HepG2 (cell line): ENCODE measurements at regions not wholly inside any gene's neighbourhood (a gene's known extent, or its start where the extent isn't known, plus 50 kb on each side); places are given as distances from the start of the nearest gene placed in this dataset.

Experiments
- ATF7 ChIP-seq, 2 experiments: fragments of 450-650 bp in 1 of 2; sonication (generic) in 1 of 2; formaldehyde crosslinking in 1 of 2; IDR thresholded peaks; 2 replicates each; pipeline versions ENCODE4 v1.4.0 to v1.6.1; 2016 to 2020; ENCODE audit warnings: antibody characterized with exemption in 1 of 2, mild to moderate bottlenecking in 1 of 2, missing genetic modification reagents in 1 of 2
- BRD4 ChIP-seq: sonication (generic); formaldehyde crosslinking; IDR thresholded peaks from 2 replicates; pipeline ENCODE4 v1.4.0; 2020; ENCODE audit warnings: missing genetic modification reagents
- CBX2 ChIP-seq, 2 experiments: fragments of 200-600 bp in 1 of 2; sonication (generic); formaldehyde crosslinking in 1 of 2; IDR thresholded peaks; 2 replicates each; pipeline versions ENCODE4 v1.7.0 to v1.8.1; 2018 to 2022; ENCODE audit warnings: low read depth in 2 of 2, low read length in 1 of 2, mild to moderate bottlenecking in 1 of 2, missing genetic modification reagents in 1 of 2
- FLYWCH1 ChIP-seq: sonication (generic); formaldehyde crosslinking; IDR thresholded peaks from 2 replicates; pipeline ENCODE4 v1.8.1; 2023; ENCODE audit warnings: mild to moderate bottlenecking, missing genetic modification reagents
- HNRNPL ChIP-seq: fragments of 200-400 bp; formaldehyde crosslinking; IDR thresholded peaks from 2 replicates; pipeline ENCODE4 v1.6.1; 2017; ENCODE audit warnings: mild to moderate bottlenecking, low read depth, low read length
- KLF15 ChIP-seq: sonication (generic); formaldehyde crosslinking; IDR thresholded peaks from 2 replicates; pipeline ENCODE4 v1.8.1; 2023; ENCODE audit warnings: borderline replicate concordance, mild to moderate bottlenecking, inconsistent platforms, missing genetic modification reagents, mixed read lengths
- LCORL ChIP-seq, 2 experiments: fragments of 450-650 bp in 1 of 2; sonication (generic) in 1 of 2; formaldehyde crosslinking in 1 of 2; IDR thresholded peaks; 2 replicates each; pipeline versions ENCODE4 v1.5.0 to v1.6.1; 2017 to 2020; ENCODE audit warnings: antibody characterized with exemption in 1 of 2, missing genetic modification reagents in 1 of 2
- SMAD3 ChIP-seq: sonication (generic); formaldehyde crosslinking; IDR thresholded peaks from 2 replicates; pipeline ENCODE4 v1.4.0; 2020; ENCODE audit warnings: missing genetic modification reagents
- ZNF180 ChIP-seq: sonication (generic); formaldehyde crosslinking; IDR thresholded peaks from 2 replicates; pipeline ENCODE4 v1.4.0; 2020; ENCODE audit warnings: low read depth, missing genetic modification reagents, borderline replicate concordance
- ZNF33A ChIP-seq: sonication (generic); formaldehyde crosslinking; IDR thresholded peaks from 2 replicates; pipeline ENCODE4 v1.5.1; 2020; ENCODE audit warnings: missing genetic modification reagents, mild to moderate bottlenecking, moderate library complexity, borderline replicate concordance
- TF ChIP-seq, protein P1 (sequence below): sonication (generic); formaldehyde crosslinking; IDR thresholded peaks from 2 replicates; pipeline ENCODE4 v1.8.0; 2023; ENCODE audit warnings: mild to moderate bottlenecking, missing genetic modification reagents
- TF ChIP-seq, protein P2 (sequence below): sonication (generic); formaldehyde crosslinking; IDR thresholded peaks from 2 replicates; pipeline ENCODE4 v1.4.0; 2020; ENCODE audit warnings: mild to moderate bottlenecking, missing genetic modification reagents
- TF ChIP-seq, protein P3 (sequence below): sonication (generic); formaldehyde crosslinking; IDR thresholded peaks from 2 replicates; pipeline ENCODE4 v1.8.1; 2023; ENCODE audit warnings: mild to moderate bottlenecking, moderate library complexity, missing genetic modification reagents
- TF ChIP-seq, protein P4 (sequence below): sonication (generic); formaldehyde crosslinking; IDR thresholded peaks from 2 replicates; pipeline ENCODE4 v1.4.0; 2020; ENCODE audit warnings: missing genetic modification reagents, borderline replicate concordance
- TF ChIP-seq, protein P5 (sequence below): sonication (generic); formaldehyde crosslinking; IDR thresholded peaks from 2 replicates; pipeline ENCODE4 v1.4.0; 2020; ENCODE audit warnings: low read depth, mild to moderate bottlenecking, missing genetic modification reagents

DNA sequence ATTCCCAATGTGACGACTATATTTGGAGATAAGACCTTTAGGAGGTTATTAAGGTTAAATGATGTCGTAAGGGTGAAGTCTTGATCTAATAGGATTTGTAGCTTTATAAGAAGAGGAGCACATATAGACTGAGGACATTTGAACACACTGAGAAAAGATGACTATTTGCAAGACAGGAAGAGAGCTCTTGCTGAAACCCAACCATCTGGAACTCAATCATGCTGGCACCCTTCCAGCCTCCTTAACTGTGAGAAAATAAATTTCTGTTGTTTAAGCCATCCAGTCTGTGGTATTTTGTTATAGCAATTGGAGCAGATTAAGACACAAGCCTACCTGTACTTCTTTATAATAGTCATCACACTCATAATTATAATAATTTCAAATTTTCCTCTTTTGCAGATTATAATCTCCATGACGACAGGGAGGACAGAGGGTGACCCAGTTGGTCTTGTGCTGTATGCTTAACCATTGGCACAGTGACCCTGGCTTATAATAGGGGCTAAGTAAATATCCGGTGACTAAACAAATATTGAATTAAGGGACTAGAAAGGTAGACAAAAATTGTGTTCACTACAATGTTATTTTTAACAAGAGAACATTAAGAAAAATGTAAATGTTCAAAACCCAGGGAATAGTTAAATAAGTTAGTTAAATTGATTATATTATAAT is 206.4 kb upstream of the HDDC2 start (continued):
- TF ChIP-seq ZNF33A: no peak
- no peak for TF ChIP-seq LCORL (IDR thresholded peaks at IDR 0.05)
- no peak for TF ChIP-seq LCORL (CRISPR knock-in tag; IDR thresholded peaks at IDR 0.05)
- no peak for TF ChIP-seq FLYWCH1 (CRISPR knock-in tag)
- TF ChIP-seq, protein P1, sequence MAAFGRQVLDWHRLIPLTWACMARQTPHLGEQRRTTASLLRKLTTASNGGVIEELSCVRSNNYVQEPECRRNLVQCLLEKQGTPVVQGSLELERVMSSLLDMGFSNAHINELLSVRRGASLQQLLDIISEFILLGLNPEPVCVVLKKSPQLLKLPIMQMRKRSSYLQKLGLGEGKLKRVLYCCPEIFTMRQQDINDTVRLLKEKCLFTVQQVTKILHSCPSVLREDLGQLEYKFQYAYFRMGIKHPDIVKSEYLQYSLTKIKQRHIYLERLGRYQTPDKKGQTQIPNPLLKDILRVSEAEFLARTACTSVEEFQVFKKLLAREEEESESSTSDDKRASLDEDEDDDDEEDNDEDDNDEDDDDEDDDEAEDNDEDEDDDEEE: no peak
- TF ChIP-seq, protein P2, sequence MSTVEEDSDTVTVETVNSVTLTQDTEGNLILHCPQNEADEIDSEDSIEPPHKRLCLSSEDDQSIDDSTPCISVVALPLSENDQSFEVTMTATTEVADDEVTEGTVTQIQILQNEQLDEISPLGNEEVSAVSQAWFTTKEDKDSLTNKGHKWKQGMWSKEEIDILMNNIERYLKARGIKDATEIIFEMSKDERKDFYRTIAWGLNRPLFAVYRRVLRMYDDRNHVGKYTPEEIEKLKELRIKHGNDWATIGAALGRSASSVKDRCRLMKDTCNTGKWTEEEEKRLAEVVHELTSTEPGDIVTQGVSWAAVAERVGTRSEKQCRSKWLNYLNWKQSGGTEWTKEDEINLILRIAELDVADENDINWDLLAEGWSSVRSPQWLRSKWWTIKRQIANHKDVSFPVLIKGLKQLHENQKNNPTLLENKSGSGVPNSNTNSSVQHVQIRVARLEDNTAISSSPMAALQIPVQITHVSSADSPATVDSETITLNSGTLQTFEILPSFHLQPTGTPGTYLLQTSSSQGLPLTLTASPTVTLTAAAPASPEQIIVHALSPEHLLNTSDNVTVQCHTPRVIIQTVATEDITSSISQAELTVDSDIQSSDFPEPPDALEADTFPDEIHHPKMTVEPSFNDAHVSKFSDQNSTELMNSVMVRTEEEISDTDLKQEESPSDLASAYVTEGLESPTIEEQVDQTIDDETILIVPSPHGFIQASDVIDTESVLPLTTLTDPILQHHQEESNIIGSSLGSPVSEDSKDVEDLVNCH: no peak
- TF ChIP-seq, protein P3, sequence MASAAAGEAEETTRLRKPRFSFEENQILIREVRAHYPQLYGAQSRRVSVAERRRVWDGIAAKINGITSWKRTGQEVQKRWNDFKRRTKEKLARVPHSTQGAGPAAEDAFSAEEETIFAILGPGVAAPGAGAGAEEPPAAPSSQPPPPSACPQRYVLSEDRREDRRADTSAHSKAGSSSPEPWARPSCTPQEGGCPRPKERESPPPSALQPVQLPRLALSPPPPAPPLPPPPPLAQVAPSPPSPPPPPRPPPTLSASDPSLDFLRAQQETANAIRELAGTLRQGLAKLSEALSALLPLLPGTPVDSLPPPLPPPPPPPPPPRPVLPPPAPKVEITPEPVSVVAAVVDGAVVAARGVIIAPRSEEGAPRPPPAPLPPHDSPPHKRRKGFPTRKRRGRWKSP: no peak
- TF ChIP-seq CBX2 (IDR thresholded peaks at IDR 0.05; ENCODE audit: low read depth, low read length): no peak
- TF ChIP-seq CBX2 (CRISPR knock-in tag; IDR thresholded peaks at IDR 0.05; ENCODE audit: low read depth): no peak
- TF ChIP-seq, protein P4, sequence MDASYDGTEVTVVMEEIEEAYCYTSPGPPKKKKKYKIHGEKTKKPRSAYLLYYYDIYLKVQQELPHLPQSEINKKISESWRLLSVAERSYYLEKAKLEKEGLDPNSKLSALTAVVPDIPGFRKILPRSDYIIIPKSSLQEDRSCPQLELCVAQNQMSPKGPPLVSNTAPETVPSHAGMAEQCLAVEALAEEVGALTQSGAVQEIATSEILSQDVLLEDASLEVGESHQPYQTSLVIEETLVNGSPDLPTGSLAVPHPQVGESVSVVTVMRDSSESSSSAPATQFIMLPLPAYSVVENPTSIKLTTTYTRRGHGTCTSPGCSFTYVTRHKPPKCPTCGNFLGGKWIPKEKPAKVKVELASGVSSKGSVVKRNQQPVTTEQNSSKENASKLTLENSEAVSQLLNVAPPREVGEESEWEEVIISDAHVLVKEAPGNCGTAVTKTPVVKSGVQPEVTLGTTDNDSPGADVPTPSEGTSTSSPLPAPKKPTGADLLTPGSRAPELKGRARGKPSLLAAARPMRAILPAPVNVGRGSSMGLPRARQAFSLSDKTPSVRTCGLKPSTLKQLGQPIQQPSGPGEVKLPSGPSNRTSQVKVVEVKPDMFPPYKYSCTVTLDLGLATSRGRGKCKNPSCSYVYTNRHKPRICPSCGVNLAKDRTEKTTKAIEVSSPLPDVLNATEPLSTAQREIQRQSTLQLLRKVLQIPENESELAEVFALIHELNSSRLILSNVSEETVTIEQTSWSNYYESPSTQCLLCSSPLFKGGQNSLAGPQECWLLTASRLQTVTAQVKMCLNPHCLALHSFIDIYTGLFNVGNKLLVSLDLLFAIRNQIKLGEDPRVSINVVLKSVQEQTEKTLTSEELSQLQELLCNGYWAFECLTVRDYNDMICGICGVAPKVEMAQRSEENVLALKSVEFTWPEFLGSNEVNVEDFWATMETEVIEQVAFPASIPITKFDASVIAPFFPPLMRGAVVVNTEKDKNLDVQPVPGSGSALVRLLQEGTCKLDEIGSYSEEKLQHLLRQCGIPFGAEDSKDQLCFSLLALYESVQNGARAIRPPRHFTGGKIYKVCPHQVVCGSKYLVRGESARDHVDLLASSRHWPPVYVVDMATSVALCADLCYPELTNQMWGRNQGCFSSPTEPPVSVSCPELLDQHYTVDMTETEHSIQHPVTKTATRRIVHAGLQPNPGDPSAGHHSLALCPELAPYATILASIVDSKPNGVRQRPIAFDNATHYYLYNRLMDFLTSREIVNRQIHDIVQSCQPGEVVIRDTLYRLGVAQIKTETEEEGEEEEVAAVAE: no peak
- no peak for TF ChIP-seq ATF7 (IDR thresholded peaks at IDR 0.05)
- no peak for TF ChIP-seq ATF7 (CRISPR knock-in tag; IDR thresholded peaks at IDR 0.05)
- TF ChIP-seq BRD4: no peak
- no peak for TF ChIP-seq HNRNPL
- TF ChIP-seq KLF15 (CRISPR knock-in tag): no peak
- no peak for TF ChIP-seq SMAD3 (CRISPR knock-in tag)
- TF ChIP-seq ZNF180 (CRISPR knock-in tag): no peak
- TF ChIP-seq, protein P5, sequence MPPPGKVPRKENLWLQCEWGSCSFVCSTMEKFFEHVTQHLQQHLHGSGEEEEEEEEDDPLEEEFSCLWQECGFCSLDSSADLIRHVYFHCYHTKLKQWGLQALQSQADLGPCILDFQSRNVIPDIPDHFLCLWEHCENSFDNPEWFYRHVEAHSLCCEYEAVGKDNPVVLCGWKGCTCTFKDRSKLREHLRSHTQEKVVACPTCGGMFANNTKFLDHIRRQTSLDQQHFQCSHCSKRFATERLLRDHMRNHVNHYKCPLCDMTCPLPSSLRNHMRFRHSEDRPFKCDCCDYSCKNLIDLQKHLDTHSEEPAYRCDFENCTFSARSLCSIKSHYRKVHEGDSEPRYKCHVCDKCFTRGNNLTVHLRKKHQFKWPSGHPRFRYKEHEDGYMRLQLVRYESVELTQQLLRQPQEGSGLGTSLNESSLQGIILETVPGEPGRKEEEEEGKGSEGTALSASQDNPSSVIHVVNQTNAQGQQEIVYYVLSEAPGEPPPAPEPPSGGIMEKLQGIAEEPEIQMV (CRISPR knock-in tag): no peak
